Mesothelial cell of epicardium (in vitro differentiated cells): ENCODE measurements at regions not wholly inside any gene's neighbourhood (a gene's known extent, or its start where the extent isn't known, plus 50 kb on each side); places are given as distances from the start of the nearest gene placed in this dataset.

ENCODE experiments used
- DNase-seq, 2 experiments: peaks; one replicate each; pipeline ENCODE4 v3.0.0; 2021; ENCODE audit warnings: low spot score in 2 of 2; ENCODE audit not compliant: unreplicated experiment in 2 of 2
- H3K27ac Mint-ChIP-seq: 2 replicates; pipeline ENCODE4 v1.8.0; 2021; ENCODE audit warnings: mixed read lengths
- H3K27me3 Mint-ChIP-seq: 2 replicates; pipeline ENCODE4 v1.8.0; 2021; ENCODE audit warnings: low read depth, mixed read lengths
- H3K36me3 Mint-ChIP-seq: 2 replicates; pipeline ENCODE4 v1.8.0; 2021; ENCODE audit warnings: mixed read lengths
- H3K4me1 Mint-ChIP-seq: 2 replicates; pipeline ENCODE4 v1.8.0; 2021; ENCODE audit warnings: mixed read lengths
- H3K4me3 Mint-ChIP-seq: 2 replicates; pipeline ENCODE4 v1.8.0; 2021; ENCODE audit warnings: mild to moderate bottlenecking, moderate library complexity, mixed read lengths
- H3K9me3 Mint-ChIP-seq: 2 replicates; pipeline ENCODE4 v1.8.0; 2021; ENCODE audit warnings: mixed read lengths
- TF ChIP-seq, protein P1 (sequence below): fragments of 200-600 bp; sonication (generic); IDR thresholded peaks from one replicate; pipeline ENCODE4 v1.5.0; 2021; ENCODE audit warnings: antibody characterized with exemption; ENCODE audit not compliant: unreplicated experiment

DNA sequence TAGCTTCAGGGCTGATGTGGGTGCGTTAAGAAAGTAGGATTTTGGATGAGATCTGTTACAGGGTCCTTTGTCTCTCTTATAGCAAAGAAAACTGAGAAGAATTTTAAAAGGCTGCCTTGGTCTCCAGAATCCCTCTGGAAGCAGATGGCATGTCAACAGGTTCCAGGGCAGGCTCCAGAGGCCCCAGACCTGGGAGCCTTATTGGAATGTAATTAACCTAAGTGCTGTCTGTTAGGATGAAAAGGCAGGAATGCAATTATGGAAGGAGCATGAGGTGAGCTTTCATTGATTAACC lies 97.2 kb upstream of the PKDCC start:
- peak overlapping the region; percentile 12 for H3K27ac Mint-ChIP-seq
- H3K27me3 Mint-ChIP-seq = no peaks in the 10 kb centered on the region
- TF ChIP-seq, protein P1, sequence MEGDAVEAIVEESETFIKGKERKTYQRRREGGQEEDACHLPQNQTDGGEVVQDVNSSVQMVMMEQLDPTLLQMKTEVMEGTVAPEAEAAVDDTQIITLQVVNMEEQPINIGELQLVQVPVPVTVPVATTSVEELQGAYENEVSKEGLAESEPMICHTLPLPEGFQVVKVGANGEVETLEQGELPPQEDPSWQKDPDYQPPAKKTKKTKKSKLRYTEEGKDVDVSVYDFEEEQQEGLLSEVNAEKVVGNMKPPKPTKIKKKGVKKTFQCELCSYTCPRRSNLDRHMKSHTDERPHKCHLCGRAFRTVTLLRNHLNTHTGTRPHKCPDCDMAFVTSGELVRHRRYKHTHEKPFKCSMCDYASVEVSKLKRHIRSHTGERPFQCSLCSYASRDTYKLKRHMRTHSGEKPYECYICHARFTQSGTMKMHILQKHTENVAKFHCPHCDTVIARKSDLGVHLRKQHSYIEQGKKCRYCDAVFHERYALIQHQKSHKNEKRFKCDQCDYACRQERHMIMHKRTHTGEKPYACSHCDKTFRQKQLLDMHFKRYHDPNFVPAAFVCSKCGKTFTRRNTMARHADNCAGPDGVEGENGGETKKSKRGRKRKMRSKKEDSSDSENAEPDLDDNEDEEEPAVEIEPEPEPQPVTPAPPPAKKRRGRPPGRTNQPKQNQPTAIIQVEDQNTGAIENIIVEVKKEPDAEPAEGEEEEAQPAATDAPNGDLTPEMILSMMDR = no peak
- peaks cover 59% of the 10 kb centered on the region for H3K4me1 Mint-ChIP-seq
- no peaks in the 10 kb centered on the region for H3K9me3 Mint-ChIP-seq
- H3K4me3 Mint-ChIP-seq = no peak overlapping the region
- DNase-seq = no peak
- no peaks in the 10 kb centered on the region for H3K36me3 Mint-ChIP-seq

DNA sequence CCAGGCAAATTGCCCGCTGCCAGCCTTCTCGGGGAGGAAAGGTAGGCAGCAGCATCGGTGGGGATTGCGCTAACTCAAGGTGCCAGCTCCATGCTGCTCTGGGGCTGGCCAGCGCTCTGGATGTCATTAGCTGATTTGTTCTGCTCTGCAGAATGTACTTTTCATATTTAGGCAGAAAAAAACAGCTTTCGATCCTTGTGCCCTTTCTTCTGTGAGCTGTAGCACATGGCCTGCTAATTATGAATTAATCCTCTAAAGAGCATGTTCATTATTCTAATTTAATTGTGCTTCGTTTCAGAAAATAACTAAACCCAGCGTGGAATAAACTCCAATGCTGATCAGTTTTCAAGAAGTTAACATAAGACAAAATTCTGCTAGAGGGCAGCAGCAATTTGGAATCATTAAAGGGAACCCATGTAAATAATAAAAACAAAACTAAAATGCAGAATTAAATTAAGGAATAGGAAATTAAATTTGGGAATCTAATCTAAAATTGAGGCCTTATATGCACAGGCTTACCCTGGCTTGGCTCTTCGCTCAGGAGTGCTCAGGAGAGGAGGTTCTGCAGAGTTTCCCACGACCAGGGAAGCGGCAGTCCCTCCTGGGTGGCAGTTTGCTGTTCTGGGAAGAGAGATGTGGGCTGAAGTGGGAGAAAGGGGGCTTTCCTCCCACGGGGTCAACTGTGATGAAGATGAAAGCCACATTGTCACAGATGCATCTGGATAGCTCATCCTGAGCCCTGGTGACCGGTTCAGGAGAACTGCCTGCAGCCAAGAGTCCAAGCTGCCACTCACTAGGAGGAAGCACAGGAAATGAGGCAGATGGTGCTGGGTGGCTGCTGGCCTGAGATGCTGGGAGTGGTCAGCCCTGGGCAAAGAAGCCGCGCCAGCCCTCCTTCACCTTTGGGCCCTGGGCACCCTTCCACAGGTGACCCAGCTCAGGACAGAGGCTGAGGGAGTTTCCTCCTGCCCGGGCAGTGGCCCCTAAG lies 93.2 kb upstream of the PKDCC start:
- H3K27ac Mint-ChIP-seq = peak overlapping the region; percentile 32
- peaks cover under 1% of the 10 kb centered on the region for H3K27me3 Mint-ChIP-seq
- no peak overlapping the region for H3K4me3 Mint-ChIP-seq
- no peaks in the 10 kb centered on the region for H3K36me3 Mint-ChIP-seq
- H3K9me3 Mint-ChIP-seq = no peaks in the 10 kb centered on the region
- DNase-seq = no peak
- peaks cover 50% of the 10 kb centered on the region for H3K4me1 Mint-ChIP-seq
- TF ChIP-seq, protein P1 = no peak

DNA sequence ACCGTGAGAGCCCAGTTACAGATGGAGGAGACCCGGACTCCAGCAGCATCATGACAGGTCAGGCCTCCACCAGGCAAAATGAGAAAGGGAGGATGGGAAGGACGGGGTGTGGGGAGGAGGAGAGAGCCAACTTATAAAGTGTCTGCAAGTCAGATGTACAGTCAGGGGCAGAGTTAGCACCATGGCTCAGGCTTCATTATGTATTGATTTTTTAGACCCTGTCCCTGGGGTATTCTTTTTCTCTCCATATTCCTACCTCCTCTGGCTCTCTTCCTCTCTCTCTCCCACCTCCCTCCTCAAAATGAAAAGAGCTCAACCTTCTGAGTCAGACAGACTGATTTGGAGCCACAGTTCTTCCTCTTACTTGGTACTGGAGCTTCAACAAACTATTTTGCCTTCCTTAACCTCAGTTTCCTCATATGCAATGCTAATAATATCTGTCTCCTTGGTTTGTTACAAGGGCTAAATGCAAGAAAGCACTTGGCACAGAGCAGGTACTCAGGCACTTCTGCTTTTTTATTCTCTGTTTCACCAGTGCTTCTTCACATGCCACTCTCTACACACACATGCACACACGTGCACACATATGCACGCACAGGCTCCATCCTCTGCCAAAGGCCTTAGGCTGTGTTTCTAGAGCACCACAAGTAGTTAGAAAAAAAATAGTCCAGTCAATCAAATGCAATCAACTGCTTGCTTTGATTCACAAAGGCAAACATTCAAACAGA lies 92.3 kb upstream of the PKDCC start:
- no peaks in the 10 kb centered on the region for H3K36me3 Mint-ChIP-seq
- H3K9me3 Mint-ChIP-seq = no peaks in the 10 kb centered on the region
- no peak overlapping the region for H3K4me3 Mint-ChIP-seq
- no peak for DNase-seq
- peaks cover 50% of the 10 kb centered on the region for H3K4me1 Mint-ChIP-seq
- peaks cover 2% of the 10 kb centered on the region for H3K27me3 Mint-ChIP-seq
- peak overlapping the region; percentile 52 for H3K27ac Mint-ChIP-seq
- TF ChIP-seq, protein P1 = no peak

DNA sequence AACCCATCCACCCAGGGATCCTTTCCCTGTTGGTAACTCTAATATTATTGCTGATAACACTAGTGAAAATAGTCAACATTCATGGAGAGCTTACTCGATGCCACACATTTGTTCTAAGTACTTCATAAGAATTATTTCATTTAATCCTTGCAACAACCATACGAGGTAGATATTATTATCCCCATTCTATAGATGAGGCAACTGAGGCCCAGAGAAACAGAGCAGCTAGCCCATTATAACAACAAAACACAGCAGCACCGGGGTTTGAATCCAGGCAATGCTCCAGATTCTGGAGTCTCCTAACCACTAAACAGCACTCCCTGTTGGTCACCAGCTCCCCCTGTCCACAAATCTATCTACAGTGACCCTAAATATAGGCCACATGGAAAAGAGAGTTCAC lies 90.4 kb upstream of the PKDCC start:
- Mint-ChIP-seq H3K4me1 (peaks cover 62% of the 10 kb centered on the region), H3K27me3 (peaks cover 2% of the 10 kb centered on the region)
- no peak for DNase-seq

DNA sequence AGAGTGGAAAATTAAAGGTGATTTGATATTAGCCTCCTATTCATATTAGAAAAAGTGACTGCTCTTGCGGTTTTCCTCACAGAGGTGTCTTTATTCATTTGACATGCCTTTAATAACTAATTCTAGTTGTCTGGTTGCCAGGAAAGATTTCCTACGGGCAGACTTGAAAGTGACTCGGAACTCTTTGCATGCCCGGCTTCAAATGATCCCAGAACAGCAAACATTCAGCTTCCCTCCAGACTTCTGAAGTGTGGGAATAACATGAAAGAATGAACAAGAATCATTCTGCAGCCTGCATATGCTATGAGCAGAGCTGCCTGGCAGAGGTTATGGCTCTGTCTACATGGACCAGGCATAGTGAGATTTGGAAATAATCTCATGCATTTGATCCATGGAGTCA lies 89.6 kb upstream of the PKDCC start:
- Mint-ChIP-seq H3K4me1 (peaks cover 70% of the 10 kb centered on the region), H3K4me3 (no peak overlapping the region), H3K36me3 (no peaks in the 10 kb centered on the region), H3K27ac (peak overlapping the region; percentile 57), H3K27me3 (peaks cover 2% of the 10 kb centered on the region), H3K9me3 (no peaks in the 10 kb centered on the region)
- DNase-seq = no peak
- TF ChIP-seq, protein P1 = no peak

More for the DNA sequence above, 90.4 kb upstream of the PKDCC start:
- Mint-ChIP-seq H3K27ac (peak overlapping the region; percentile 57), H3K36me3 (no peaks in the 10 kb centered on the region), H3K4me3 (no peak overlapping the region), H3K9me3 (no peaks in the 10 kb centered on the region)
- TF ChIP-seq, protein P1 = no peak
